HG02642 (cell line): ENCODE measurements at regions not wholly inside any gene's neighbourhood (a gene's known extent, or its start where the extent isn't known, plus 50 kb on each side); places are given as distances from the start of the nearest gene placed in this dataset.

Experiments used
- ATAC-seq: cut with Tn5 transposase; IDR thresholded peaks from one replicate; pipeline ENCODE4 v1.9.1; 2021; ENCODE audit warnings: mild to moderate bottlenecking; ENCODE audit not compliant: unreplicated experiment, poor library complexity

DNA sequence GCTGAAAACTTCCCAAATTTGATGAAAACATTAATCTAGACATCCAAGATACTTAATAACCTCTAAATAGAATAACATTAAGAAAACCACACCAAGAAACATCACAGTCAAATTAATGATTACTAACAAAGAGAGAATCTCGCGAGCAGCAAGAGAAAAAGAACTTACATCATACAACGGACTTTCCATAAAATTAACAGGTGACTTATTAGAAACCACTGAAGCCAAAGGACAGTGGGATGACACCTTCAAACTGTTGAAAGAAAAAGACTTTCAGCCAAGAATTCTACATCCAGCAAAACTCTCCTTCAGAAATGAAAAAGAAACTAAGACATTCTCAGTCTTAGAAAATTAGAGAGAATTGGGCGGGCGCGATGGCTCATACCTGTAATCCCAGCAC, 232.0 kb downstream of the SNCA start:
- no peak for ATAC-seq

DNA sequence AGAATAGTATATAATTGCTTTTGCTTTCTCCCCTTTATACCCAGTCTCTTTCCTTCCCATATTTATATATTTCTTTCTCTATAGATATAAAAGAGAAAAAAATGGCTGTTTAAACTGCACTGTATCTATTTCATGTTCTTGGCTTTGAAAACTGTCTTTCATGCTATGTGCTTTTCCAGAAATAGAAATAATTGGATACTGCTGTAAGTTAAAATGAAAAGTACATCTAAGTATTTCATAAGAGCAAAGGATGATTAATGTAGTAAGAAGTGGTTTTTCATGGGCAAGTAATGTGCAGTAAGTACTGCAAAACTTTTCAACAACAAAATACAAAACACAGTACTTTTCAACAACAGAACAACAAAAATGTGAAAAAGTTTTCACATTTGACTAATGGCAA, 237.9 kb downstream of the SNCA start:
- ATAC-seq, result no peak

DNA sequence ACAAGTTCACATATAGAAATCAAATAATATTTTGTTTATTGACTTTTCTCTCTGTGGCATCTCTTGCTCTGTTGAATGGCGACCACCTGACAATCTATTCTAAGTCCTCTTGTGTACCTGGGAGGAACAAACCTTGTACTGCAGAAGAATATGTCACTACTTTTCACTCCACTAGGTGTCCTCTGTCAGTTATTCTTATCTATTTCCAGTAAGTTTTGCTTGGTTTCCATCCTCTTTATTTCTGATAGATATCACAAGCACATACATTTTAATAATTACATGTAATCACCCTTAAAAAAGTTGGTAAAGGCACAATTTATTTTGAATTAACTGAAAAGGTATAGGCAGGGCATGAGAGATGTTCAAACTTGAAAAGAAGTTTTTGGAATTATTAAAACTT, 238.4 kb downstream of the SNCA start:
- no peak for ATAC-seq

DNA sequence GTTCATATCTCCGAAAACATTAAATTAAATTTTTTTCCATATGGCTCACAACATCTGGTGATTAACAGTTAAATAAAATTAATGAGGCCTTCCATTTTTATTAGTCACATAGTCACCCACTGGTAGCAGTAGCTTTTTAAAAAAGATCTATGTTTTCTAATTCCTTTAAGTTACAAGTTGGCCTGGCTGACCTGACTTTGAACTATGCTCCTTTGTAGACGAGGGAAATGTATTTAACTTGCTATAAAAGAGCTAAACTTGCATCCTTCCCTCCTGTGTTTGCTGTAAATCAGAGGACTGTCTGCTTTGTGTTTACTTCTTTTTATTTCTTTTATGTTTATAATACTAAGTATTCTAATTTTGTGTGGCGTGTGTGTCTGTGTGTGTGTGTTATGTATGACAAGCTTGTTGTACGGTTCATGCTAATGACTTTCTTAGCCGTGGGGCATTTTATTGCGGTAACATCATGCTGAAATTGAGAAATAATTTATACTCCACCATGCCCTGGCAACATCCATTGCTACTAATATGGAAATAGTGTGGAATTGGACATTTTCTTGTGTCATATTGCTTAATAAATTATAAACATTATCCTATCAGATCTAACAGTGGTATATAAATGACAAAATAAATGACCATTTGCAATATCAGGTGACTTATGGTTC, 241.7 kb downstream of the SNCA start:
- no peak for ATAC-seq

DNA sequence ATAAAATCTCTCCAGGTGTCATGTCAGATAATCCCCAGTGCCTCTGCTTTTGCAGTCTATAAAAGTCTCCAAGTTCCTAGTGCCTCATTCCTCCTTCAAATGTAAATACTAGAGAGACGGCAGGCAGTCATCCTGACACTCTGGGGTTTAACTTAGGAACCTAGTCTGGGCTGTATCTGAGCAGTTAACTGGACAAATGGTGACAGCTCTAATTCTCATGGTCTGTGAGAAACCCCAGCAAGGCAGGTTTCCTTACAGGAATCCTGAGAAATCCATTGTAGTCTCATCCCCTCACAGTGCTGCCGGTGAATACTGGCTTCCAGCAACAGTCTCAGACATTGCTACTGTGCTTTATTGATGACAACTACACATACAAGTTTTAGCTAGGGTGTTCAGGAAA, 246.8 kb downstream of the SNCA start:
- ATAC-seq, result no peak

DNA sequence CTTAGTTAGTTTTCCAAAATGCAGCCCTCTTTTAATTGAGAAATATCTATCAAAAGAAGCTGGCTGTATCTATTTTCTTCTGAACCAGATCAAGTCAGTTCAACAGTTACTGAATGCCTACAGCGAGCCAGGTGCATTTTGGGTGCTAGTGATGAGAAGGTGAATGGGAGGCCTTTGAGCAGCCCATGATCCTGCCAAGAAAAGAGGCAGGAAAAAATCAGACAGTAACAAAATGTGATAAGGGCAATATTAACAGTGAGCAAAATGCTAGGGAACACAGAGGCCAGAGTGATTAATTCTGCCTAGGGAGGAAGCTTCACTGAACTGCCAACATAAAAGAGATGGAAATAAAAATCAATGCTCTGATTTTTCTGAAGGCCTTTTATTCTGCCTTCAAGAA, 248.5 kb downstream of the SNCA start:
- ATAC-seq, result no peak

DNA sequence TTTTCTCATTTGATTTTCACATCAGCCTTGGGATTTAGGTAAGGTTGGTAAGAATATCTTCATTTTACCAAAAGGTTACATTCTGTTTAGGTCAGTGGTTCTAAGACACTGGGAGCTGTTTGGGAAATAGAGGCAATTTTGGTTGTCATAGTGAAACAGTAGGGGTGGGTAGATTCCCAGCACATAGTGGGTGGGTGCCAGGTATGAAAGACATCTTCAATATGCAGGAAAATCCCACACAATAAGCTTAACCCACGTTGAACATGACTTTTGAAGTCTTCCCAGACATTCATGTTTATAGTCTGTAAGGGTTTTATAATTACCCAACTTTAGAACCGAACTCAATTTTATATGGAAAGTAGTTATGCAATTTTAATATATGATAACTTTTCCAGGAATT, 249.6 kb downstream of the SNCA start:
- ATAC-seq, result no peak

DNA sequence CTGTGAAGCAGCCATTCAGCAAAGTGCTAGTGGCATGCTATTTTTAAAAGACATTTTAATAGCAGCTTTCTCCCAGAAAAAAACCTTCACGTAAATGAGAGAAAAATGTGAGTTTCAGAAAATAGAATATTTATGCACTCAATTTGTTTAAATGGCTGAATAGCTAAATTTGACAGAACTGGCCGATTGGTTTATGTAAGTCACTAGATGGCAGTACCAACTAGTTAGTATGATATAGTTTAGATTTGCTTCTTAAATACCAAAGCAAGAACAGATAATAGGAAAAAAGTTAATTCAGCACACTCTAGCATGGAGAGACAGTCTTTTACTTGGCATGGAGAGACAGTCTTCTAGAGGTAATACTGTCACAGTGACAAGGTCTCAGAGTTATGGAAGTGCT, 250.1 kb downstream of the SNCA start:
- no peak for ATAC-seq

DNA sequence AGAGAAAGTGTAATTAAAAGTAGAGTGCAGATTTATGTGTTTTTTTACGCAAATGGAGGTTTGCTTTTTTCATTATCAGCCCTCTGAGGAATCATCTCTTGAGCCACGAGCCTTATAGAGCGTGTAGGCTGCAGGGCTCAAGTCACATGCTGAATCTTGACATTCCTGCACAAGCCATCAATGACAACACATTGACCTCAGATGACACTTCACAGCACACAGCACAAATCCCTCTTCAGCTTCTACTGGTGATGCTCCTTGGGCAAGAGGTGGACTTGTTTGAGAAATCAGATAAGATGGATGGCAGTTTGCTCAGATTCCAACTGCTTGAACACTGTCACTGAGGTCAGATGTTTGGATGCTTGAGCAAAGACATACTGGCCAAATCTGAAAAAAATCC, 250.6 kb downstream of the SNCA start:
- ATAC-seq, result no peak

DNA sequence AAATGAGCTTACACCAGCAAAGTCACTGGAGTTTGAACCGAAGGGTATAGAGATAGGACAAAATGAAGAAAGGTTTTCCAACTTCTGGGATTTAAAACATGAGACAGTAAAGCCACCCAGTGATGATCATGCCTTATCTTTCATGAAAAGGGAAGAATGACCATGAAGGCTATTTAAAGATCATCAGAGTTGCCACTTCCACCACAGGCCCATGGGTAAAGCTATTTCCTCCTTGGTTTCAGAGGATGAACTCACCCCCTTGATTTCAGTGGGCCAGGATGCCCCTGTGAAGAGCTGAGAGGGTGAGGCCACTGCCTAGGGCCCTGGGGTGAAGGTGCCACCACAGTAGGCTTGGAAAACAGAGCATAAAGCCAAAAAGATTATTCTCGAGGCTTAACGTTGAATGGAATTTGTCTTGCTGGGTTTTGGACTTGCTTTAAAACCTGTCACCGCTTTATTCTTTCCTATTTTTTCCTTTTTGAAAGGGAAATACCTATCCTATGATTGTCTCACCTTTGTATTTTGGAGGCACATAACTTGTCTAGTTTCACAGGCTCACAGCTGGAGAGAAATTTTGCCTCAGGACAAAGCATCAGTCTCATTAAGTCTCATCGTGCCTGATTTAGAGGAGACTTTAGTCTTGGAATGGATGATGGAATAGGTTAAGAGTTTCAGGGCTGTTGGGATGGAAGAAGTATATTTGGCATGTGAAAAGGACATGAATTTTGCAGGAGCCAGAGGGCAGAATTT, 254.0 kb downstream of the SNCA start:
- no peak for ATAC-seq

DNA sequence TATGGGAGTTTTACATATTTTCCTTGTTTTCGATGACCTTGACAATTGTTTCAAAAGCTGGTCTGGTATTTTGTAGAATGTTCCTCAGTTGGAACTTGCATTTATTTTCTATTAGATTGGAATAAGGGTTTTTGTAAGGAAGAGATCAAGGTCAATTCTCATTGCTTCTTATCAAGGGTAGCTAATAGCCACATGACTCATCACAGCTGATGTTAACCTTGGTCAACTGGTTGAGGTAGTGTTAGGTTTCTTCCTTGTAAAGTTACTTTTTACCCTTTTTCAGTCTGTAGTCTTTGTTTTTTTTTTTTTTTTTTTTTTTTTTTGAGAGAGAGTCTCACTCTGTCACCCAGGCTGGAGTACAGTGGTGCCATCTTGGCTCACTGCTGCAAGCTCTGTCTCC, 257.2 kb downstream of the SNCA start:
- ATAC-seq, result no peak

DNA sequence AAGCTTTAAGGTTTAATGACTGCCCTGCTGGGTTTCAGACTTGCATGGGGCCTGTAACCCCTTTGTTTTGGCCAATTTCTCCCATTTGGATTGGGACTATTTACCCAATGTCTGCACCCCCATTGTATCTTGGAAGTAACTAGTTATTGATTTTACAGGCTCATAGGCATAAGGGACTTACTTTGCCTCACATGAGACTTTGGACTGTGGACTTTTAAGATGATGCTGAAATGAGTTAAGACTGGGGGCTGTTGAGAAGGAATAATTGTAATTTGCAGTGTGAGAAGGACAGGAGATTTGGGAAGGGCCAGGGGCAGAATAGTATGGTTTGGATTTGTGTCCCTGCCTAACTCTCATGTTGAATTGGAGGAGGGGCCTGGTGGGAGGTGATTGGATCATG, 260.7 kb downstream of the SNCA start:
- no peak for ATAC-seq

DNA sequence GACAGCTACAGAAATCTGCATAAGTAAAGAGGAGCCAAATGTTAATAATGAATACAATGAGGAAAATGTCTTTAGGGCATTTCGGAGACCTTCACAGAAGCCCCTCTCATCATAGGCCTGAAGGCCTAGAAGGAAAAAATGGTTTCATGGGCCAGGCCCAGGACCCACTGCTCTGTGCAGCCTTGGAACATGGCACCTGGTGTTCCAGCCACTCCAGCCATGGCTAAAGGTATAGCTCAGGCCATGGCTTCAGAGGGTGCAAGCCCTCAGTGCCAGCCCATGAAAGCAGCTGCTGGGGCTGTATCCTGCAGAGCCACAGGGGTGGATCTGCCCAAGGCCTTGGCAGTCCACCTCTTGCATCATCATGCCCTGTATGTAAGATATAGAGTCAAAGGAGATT, 261.1 kb downstream of the SNCA start:
- ATAC-seq, result no peak

DNA sequence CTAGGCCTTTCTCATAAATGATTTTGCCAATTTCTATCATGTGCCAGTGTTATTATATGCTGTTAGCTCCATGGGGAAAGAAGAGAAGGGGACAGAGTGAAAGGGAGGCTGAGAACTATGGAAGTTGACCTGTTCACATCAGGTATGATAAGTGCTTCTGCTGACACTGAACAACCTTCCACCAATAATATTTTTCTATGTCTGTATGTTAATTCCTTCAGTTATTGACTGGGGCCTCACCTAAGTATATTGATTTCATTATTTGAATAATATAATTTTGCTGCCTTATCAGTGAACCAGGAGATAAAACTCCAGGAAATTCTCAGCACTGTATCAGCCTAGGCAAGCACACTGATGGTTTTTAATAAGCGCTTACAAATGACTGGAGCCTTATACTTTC, 262.8 kb downstream of the SNCA start:
- no peak for ATAC-seq

DNA sequence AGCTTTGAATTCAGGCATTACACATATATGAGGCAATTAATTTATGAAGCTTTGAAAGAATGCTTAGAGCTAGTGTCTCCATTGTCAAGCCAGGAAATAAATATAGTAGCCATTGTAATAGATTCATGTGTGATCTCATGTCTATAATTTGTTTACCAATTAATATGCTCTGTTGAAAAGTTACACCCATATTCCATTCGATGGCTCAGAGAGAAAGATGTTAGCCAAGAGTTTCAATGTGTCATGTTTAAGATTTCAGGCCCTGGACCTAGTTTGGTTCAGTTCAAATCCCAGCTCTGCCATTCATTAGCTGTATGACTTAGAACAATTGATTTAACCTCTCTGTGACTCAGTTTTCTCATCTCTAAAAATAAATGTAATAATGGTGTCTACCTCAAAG, 263.3 kb downstream of the SNCA start:
- ATAC-seq, result no peak

DNA sequence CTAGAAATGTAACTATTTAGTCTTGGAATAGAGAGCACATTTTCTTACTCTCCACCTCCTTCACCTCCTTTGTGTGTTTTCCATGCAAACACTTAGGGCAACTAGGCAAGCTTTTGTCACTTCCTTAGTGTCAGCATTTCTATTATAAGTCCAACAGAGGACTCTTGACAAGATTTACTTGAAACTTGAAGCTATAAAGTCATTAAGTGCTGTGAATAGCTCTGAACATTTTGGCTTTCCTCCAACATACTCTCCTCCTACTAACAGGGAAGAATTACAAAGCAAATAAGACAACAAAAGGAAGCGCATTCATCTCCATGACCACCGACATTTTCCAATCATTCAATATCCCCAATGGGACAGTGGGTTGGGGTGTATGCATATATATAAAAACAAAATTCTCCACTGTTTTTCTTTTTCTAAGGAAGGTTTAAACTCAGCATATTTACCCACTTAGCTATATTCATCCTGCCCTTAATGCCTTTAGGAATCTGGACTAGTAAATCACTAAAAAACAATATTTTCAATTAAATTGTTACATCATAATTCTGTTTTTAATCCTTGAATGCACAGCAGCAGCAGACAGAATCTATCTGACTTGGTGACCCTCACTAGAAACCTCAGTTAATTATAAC, 264.6 kb downstream of the SNCA start:
- no peak for ATAC-seq

DNA sequence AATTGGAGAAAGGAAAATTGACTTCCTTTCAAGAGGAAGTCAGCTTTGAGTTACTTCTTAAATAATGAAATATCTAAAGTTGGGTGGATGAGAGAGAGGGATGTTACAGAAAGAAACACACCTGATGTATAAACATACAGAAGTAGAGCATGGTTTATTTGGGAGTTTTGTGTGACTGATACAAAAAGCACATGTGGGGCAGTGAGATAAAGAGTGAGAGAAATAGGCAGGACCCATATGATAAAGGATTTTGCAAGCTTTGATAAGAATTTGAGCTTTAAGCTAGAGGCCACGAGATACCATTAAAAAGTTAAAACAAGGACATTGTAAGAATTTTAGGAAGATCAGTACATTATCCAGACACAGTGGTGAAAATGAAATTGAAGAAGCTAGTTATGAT, 263.3 kb upstream of the GPRIN3 start:
- ATAC-seq, result no peak

DNA sequence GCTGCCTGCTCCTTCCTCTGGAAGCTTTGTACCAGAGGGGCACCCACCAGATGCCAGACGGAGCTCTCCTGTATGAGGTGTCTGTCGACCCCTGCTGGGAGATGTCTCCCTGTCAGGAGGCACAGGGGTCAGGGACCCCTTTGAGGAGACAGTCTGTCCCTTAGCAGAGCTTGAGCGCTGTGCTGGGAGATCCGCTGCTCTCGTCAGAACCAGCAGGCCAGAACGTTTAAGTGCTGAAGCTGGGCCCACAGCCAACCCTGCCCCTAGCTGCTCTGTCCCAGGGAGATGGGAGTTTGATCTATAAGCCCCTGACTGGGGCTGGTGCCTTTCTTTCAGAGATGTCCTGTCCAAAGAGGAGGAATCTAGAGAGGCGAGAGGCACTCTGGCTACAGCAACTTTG, 260.3 kb upstream of the GPRIN3 start:
- ATAC-seq, result no peak

DNA sequence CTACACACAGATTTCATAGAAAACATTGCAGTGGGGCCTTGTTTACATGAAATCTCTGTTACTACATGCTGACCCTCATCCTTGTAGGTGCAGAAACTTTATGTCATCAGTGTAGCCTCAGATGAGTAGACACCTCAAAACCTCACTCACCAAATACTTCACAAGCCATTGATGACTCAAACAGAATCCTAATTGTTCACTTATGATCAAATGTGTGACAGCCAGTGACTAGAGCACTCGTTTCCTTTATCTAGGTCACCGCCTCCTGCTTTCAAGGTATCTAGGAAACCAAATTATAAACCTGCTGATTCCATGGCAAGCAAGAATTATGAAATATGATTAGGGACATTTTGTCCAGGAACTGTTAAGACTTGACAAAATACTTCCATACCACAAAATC, 255.8 kb upstream of the GPRIN3 start:
- peak; percentile 64 for ATAC-seq

DNA sequence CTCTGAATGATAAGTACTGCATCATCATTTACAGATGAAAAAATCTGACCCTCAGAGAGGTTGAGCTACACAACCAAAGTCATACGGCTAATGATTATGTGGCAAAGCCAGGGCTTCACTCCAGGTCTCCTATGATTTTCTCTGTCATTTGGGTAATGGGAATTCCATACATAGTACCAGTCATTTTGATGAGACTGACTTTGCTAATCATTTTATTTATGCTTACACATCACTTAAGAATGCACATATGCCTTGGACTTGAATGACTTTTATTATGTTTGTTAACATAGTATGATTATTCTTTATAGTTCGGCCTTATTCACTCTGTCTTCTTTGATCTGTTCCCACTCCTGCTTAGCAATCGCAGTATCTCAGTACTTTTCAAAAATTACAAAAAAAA, 255.1 kb upstream of the GPRIN3 start:
- ATAC-seq, result no peak

DNA sequence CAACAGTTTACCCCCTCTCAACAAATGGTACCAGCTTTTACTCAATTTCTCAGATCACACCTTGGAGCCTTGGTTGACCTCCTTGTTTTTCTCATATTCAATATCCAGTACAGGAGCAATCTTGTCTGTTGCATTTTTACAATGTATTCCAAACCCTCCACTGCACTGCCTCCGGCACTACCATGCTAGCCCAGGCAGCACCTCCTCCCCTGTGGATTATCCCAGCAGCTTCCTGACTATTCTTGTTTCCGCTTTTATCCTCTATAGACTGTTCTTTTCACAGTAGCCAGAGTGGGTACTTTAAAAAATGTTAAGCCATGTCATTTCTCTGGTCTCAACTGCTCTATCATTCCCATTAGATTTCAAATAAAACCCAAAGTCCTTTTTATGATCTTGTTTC, 253.4 kb upstream of the GPRIN3 start:
- ATAC-seq, result no peak

DNA sequence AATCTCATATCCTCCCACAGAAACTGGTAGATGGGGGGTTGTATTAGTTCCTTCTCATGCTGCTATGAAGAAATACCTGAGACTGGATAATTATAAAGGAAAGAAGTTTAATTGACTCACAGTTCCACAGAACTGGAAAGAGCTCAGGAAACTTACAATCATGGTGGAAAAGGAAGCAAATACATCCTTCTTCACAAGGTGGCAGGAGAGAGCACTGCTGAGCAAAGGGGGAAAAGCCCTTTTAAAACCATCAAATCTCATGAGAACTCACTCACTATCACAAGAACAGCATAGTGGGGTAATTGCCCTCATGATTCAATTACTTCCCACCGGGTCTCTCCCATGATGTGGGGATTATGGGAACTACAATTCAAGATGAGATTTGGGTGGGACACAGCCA, 250.5 kb upstream of the GPRIN3 start:
- no peak for ATAC-seq
